NCI-H1092 (cell line): ENCODE measurements at regions not wholly inside any gene's neighbourhood (a gene's known extent, or its start where the extent isn't known, plus 50 kb on each side); places are given as distances from the start of the nearest gene placed in this dataset.
"Not testable (repeated sequence)": the region's sequence is repeated elsewhere in the genome, so short reads cannot be mapped to it uniquely, and the experiment has no call there.

Experiments
- DNase-seq: peaks from one replicate; lab custom pipeline; 2025; lab: John Stamatoyannopoulos, UW

DNA sequence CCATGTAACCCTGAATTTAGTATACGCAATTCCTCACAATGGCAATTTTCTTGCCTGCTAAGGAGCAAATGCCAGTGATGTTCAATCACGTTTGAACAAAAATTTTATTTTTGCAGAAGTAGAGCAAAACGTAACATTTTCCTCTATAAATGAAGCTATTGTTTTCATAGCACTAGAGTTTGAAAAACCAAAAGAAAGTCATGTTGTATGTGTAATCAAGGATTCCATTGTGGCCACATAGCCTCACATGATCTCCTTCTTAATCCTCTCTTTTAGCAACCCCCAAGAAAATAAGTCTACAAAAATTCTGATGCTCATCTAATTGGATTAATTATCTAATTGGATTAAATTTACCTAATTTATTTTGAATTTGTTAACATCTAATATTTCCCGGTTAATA lies 1217.4 kb upstream of the FLRT2 start:
- DNase-seq, result no peak

DNA sequence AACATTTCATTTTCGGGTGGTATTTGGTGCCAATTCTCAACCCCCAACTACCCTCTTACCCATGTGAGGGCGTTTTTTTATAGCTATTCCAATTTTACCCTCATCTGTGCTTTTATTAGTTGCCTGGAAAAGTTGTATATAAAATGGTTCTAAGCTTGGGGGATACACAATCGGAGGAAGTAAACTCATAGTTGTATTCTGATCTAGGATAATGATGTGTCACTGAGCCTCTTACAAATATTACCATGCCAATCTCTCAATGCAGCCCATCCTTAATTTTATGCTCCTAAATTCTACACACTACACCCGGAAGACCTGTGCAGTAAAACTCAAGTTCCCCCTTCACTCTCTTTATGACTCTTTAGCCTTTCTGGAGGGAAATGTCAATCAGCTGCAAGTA lies 1206.5 kb upstream of the FLRT2 start:
- DNase-seq, result no peak

DNA sequence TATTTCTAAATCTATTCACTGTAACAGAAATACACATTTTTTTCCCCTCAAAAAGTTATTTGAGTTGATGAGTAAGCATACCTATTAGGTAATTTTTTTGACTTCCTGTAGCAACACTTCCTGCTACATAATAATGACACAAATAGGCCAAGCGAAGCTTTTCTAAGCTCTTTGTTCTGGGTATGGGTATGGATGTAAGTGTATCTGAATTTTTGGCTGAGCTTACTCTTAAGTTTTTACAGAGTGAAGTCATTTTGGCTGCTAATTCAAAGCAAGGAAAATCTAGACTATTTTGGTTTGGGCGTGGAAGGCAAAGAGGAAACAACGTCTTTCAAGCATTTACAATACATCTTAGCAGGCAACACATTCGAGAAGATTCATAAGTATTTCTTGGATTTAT lies 1206.0 kb upstream of the FLRT2 start:
- no peak for DNase-seq

DNA sequence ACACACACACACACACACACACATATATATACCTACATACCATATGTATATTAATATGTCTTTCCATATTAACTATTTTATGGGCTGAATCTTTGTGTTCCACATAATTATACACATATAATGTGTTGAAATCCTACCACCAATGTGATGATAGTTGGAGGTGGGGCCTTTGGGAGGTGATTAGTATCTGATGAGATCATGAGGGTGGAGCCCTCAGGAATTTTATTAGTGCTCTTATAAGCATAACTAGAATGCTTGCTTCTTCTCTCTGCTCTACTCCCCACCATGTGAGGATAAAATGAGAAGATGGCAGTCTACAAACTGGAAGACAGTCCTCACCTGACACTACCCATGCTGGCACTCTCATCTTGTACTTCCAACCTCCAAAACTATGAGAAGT lies 1193.5 kb upstream of the FLRT2 start:
- no peak for DNase-seq

DNA sequence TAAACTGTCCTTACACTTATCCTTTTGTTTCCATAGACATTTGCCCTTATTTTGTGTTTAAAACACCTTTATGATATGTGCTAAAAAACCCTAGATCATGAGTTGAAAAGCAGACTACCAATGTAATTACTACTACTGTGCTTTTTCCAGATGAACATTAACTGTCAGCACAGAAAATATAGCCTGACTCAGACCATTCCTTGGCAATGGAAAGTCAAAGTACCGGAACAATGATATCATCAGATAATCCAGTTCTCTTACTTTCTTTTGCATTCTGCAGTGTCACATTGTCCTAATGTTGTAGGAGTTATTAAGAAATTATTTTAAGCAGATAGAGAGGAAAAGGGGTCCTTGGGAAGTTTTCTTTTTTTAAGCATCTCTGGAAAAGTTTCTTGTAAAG lies 1189.0 kb upstream of the FLRT2 start:
- DNase-seq, result no peak

DNA sequence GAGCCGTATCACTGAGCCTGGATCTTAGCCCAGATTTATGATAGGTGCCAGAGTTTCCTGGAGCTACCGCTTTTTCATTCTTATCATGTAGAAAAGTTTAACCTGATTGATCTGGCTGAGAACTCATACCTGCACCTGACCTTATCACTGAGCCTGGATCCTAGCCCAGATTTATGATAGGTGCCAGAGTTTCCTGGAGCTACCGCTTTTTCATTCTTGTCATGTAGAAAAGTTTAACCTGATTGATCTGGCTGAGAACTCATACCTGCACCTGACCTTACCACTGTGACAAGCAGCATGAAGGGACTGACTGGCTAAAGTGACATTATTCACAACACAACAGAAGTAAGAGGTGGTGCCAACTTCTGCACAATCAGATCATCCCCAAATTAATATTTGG lies 1188.1 kb upstream of the FLRT2 start:
- DNase-seq, result not testable (repeated sequence)

DNA sequence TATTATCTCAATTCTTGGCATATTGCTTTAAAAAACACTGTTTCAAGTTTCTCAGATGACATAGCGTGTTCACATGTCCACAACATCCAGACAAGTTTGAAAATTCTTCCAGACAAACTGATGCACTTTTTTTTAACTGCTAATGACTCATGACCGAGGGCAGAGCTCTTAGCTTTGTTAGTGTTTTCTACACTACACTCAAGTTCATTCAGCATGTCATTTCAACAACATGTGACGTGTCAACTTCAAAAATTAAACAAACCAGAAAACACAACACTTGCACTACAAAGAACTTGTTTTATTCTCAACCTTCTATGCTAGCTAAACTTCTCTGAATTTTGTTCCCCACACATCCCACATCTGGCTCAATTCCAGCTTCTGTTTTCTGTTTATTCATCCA lies 1186.3 kb upstream of the FLRT2 start:
- no peak for DNase-seq

DNA sequence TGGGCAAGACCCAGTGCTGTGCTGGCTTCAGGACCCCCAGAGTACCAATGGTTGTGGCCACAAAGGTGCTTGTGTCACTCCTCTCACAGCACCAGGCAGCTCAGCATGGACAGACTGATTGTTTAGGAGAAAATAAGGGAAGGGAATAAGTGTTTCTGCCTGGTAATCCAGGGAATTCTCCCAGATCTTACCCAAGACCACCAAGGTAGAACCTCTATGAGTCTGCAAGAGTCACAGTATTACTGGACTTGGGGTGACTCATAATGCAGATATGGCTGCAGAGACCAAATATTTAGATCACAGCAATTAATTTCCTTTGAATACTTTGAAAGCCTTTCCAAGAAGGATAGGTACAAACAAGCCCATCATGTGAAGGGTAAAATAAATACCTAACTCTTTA lies 1178.3 kb upstream of the FLRT2 start:
- no peak for DNase-seq

DNA sequence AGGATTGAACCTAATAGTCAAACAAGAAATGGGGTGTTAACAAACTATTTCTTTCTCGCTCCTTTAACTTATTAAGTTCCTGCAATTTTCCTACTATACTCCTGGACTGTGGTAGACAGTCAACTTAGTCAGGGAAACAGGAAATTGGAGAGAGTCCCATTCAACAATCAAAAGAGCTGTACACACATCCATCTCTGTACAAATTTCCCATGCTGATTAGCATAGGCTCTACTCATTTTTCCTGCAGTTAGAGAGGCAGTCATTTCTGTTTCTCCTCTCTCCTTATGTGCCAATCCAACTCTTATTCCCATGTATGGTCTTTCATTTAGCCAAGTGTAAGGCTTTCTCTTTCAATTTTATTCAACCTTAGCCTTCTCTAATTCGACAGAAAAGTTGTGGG lies 1168.5 kb upstream of the FLRT2 start:
- DNase-seq, result no peak

DNA sequence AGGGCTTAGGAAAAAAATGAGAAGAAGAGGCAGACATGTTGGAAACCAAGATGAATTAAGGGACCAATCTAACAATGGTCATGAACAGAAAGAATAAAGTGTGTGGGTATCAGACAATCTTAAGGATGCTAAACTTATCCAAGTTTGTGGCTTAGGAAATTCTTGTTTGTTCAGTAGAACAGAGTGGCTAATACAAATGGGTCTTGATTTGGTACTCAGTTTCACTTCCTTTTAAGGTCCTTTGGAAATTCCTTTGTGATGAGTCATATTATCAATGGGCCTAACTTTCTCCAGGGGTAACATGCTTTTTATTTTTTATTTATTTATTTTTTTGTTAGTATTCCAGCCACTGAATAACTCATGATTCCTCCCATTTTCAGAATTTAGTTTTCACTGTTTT lies 1154.7 kb upstream of the FLRT2 start:
- no peak for DNase-seq

DNA sequence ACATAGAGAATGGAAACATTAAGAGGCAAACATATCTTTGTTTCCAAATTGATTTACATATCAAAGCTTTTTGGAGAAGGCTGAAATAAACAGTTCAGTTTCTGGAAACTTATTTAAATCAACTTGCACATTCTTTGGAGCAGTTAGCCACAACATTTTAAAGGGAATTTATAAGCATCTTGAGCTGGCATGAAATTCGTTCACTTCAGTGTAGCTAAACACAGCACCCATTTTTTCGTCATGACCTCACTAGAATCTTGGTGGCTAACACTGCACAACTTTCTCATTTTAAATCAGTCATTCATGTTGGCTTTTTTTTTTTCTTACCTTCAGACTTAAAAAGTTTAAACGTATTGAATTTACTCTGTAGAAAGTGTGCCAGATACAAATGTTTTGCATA lies 1139.9 kb upstream of the FLRT2 start:
- no peak for DNase-seq

DNA sequence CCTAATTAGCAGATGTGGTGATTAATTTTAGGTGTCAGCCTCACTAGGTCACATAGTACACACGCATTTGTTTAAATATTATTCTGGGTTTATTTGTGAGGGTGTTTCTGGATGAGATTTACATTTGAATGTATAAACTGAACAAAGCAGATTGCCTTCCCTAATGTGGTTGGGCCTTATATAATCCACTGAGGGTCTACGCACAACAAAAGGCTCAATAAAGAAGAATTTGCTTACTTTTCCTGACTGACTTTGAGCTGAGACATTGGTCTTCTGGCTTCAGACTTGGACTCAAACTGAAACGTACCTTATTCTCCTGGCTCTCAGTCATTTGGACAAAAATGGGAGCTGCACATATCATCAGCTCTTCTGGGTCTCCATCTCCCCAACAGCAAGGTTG lies 1132.3 kb upstream of the FLRT2 start:
- no peak for DNase-seq

DNA sequence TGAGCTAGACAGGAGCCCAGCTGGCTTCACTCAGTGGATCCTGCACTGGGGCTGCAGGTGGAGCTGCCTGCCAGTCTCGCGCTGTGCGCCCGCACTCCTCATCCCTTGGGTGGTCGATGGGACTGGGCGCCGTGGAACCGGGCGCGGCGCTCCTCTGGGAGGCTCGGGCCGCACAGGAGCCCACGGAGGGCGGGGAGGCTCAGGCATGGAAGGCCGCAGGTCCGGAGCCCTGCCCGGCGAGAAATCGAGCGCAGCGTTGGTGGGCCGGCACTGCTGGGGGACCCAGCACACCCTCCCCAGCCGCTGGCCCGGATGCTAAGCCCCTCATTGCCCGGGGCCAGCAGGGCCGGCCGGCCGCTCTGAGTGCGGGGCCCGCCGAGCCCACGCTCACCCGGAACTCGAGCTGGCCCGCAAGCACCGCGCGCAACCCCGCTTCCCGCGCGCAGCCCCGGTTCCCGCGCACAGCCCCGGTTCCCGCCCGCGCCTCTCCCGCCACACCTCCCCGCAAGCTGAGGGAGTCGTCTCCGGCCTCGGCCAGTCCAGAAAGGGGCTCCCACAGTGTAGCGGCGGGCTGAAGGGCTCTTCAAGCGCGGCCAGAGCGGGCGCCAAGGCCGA lies 1130.5 kb upstream of the FLRT2 start:
- no peak for DNase-seq

DNA sequence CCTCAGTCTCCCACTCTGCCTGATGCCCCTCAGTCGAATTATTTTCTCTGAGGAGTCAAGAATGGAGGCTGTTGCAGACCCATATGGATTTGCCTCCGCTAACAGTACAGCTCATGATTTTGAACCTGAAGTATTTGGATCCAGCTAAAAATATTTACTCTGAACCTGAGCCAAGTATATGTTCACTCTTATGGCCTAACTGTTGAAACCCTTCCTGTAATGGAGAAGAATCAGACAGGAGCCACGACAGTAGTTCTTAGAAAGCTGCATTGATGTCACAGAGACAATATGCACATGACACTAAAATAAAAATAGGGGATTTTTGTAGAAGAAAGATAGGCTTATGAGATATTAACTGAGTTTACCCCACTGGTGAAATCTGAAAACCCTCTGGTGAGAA lies 1128.3 kb upstream of the FLRT2 start:
- DNase-seq, result no peak

DNA sequence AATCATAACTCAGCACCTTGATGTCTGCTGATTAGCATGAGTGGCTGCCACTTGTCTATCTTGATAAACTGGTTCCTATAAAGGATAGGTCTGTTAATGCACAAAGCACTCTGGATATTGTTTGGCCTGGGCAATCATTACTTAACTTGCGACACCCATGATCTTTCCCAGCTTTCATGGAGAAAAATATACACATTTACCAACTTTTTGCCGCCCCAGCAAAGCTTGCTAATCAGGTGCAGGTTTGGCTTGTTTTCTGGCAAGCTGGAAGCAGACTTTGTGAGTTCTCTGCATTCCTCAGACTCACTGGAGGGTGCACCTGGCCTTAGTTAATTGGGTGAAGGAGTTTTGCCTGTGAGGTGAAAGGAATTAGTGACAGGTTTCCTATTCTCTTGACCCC lies 1126.4 kb upstream of the FLRT2 start:
- no peak for DNase-seq

DNA sequence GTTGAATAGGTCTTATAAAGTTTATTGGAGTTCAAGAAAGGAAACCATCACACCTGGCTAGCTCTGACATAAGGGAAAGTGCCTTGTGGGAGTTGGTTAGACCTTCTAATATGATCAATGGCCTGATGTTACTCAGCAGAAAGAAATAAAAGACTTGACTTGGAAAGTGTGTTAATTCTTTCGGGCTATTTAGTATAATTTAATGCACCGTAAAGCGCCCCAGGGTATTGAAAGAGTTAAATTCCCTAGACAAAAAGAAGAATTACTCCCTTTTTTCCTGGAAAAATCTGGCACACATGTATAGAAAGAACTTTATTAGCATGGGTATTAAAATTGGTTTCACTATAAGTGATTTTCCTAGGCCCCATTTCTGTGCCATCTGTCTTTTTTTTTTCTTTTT lies 1125.7 kb upstream of the FLRT2 start:
- no peak for DNase-seq

DNA sequence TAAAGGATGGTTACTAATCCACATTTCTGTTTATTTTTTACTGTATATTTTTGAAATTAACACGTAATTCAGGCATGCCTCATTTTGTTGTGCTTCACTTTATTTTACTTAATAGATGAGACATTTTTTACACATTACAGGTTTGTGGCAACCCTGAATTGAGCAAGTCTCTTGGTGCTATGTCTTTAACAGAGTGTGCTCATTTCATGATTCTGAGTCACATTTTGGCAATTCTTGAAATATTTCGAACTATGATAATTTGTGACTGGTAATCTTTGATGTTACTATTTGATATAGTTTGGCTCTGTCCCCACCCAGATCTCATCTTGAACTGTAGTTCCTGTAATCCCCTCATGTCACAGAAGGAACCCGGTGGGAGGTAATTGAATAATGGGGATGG lies 1120.5 kb upstream of the FLRT2 start:
- no peak for DNase-seq

DNA sequence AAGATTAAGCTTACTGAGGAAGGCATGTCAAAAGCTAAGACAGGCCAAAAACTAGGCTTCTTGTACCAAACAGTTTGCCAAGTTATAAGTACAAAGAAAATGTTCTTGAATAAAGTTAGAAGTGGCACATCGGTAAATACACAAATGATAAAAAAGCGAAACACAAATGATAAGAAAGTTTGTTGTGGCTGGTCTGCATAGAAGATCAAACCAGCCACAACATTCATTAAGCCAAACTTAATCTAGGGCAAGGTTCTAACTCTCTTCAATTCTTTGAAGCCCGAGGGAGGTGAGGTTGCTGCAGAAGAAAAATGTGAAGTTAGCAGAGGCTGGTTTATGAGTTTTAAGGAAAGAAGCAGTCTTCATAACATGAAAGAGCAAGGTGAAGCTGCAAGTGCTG lies 1119.6 kb upstream of the FLRT2 start:
- DNase-seq, result no peak

DNA sequence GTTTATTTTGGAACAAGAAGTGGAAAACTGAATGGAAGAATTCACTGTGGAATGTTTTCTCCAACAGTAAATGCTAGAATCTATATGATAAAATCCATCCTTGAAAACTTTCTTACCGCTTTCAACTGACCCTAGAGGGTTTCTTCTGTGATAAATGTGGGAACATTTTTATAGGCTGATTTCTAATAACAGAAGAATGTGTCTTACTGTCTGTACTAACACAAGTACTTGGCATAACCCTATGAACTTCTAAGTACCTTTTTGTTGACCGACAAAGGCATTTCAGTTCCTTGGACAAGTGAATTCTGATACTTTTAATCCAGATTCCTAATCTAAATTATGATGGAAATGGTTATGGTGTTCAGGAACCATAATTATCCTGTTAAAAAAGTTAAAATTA lies 1109.7 kb upstream of the FLRT2 start:
- no peak for DNase-seq

DNA sequence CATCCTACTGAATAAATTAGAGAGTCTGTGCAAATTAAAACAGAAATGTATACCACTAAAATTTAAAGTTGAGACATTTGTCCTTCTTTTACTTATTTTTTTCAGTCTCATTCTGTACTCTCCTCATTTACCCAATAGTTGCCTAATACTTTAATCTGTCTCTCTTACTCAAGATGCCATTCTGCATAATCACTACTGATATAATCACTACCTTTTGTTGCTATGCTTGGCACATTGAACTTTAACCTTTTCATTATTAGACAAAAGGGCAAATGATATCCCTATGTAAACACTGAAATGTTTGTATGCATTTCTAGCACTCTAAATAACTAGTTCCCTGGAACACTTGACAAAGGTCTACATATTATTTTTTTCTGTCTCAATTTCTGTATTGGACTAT lies 1108.3 kb upstream of the FLRT2 start:
- DNase-seq, result no peak

DNA sequence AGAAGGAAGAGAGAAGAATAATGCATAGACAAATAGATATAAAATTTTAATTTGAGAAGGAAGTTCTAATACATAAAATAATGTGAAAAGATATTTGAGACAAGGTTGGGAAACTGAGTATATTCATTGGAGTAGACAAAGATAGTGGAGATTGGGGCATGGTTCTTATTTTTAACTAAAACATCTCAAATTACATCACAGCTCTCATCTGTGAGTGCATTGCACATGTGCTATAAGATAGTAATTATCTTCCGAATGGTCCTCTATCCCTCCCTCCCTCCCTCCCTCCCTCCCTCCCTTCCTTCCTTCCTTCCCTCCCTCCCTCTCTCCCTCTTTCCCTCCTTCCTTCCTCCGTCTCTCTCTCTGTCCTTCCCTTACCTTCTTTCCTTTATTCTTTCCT lies 1104.0 kb upstream of the FLRT2 start:
- no peak for DNase-seq

DNA sequence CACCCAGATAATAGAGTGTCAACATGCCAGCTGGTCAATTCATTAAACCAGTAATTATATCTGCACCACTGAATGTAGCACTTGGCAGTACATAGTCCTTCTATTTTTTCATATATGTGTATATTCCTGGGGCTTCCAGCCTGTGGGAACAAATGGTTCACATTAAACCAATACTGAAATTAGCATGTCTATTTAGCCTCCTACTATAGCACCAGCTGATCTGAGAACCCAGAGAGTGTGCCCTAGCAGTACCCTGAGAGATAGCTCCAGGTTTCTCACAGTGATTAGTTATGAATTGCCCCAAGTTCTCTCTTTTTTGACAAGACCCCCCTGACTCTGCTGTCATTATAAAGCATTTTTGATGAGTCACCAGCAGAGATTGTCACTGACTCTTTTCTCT lies 1097.3 kb upstream of the FLRT2 start:
- DNase-seq, result peak; percentile 35

DNA sequence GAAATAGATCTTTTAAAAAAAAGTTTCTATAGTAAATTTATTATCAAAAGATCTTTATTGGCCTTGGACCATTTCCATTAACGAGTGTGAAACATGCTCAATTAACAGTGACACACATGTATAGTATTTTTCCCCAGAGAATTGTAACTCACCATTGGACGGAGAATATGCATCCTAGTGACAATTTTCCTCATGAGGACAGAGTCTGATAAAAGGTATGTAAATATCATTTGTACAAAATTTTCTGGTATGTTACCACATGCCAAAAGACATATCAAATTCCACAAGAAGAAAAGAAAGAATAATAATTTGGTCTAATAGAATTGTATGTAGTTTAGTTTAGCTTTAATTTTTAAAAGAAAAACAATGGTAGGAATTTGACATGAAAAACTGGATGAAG lies 1096.0 kb upstream of the FLRT2 start:
- DNase-seq, result no peak

DNA sequence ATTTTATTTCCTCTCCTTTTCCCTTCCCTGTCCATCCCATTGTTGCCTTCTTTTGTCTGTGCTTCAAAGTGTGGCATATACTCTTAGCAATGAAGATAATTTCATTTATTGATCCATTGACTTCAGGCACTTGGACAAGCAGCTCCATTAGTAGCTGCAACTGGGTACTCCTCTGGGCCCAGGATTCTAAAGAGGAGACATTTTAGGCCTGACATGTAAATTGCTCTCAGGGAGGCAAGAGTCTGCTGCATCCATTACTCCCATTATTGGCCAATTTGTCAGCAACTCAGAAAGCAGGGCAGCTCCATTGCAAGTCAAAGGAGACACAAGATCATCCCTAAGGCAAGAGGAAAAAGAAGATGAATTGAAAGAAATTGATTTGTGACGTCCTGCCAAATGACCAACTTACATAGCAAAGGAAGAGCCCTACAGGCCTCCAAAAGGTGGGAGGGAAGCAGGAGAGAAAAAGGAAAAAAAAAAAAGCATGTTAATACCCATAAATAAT lies 1094.1 kb upstream of the FLRT2 start:
- DNase-seq, result no peak

DNA sequence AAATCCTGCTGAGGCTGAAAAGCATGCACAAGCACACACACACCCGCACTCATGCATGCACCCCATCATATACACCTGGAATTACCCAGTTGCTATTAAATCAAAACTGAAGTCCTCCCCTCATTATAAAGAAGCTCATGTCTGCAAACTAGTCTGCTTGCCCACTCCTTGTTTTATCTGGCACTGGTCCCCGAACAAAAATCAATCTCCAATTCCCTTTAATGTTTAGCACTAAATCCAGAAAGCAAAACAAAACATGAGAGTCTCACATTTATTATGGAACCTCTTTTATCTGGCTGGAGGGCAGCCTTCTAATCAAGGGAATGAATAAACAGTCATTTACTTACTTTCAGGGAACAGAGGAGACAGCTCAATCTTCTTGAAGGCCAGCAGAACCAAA lies 1093.4 kb upstream of the FLRT2 start:
- DNase-seq, result peak; percentile 36
